OCI-LY1 (cell line): ENCODE measurements at regions not wholly inside any gene's neighbourhood (a gene's known extent, or its start where the extent isn't known, plus 50 kb on each side); places are given as distances from the start of the nearest gene placed in this dataset.

Experiments used
- H2AFZ ChIP-seq: fragments of 200-600 bp; sonication (generic), shearing (Covaris generic); 2 replicates; pipeline ENCODE4 v1.6.0; 2014; ENCODE audit warnings: antibody characterized with exemption, mild to moderate bottlenecking, low read length
- H3F3A ChIP-seq: fragments of 200-600 bp; sonication (generic), shearing (Covaris generic); 2 replicates; pipeline ENCODE4 v1.6.0; 2014; ENCODE audit warnings: mild to moderate bottlenecking, antibody characterized with exemption, low read length, moderate library complexity; ENCODE audit not compliant: insufficient read depth
- H3K27ac ChIP-seq: fragments of 200-600 bp; sonication (generic); 2 replicates; pipeline ENCODE4 v1.5.1; 2014; ENCODE audit warnings: low read length, mixed run types, mild to moderate bottlenecking, low read depth; ENCODE audit not compliant: poor library complexity, severe bottlenecking
- H3K27me3 ChIP-seq: fragments of 200-600 bp; sonication (generic); 2 replicates; pipeline ENCODE4 v1.6.0; 2014; ENCODE audit warnings: antibody characterized with exemption, mild to moderate bottlenecking, low read length, moderate library complexity; ENCODE audit not compliant: insufficient read depth
- H3K36me3 ChIP-seq: fragments of 200-600 bp; sonication (generic); 2 replicates; pipeline ENCODE4 v1.6.1; 2014; ENCODE audit warnings: mild to moderate bottlenecking, antibody characterized with exemption, low read length, moderate library complexity, mixed read lengths; ENCODE audit not compliant: insufficient read depth
- H3K4me1 ChIP-seq: fragments of 200-600 bp; sonication (generic); 2 replicates; pipeline ENCODE4 v1.5.1; 2014; ENCODE audit warnings: mild to moderate bottlenecking, low read length, moderate library complexity; ENCODE audit not compliant: insufficient read depth, severe bottlenecking
- H3K4me2 ChIP-seq: fragments of 200-600 bp; sonication (generic), shearing (Covaris generic); 2 replicates; pipeline ENCODE4 v1.6.1; 2014; ENCODE audit warnings: low read length
- H3K4me3 ChIP-seq: fragments of 200-600 bp; sonication (generic); 2 replicates; pipeline ENCODE4 v1.5.1; 2014; ENCODE audit warnings: low read length, low read depth, mild to moderate bottlenecking, mixed read lengths; ENCODE audit not compliant: poor library complexity, severe bottlenecking
- H3K79me2 ChIP-seq: fragments of 200-600 bp; shearing (Covaris generic); 2 replicates; pipeline ENCODE4 v1.6.1; 2016; ENCODE audit warnings: mixed run types, low read length, mixed read lengths; ENCODE audit not compliant: insufficient read depth
- H3K9ac ChIP-seq: fragments of 200-600 bp; sonication (generic), shearing (Covaris generic); 2 replicates; pipeline ENCODE4 v1.6.1; 2014; ENCODE audit warnings: mild to moderate bottlenecking, low read length, mixed read lengths
- H3K9me2 ChIP-seq: fragments of 200-600 bp; sonication (generic), shearing (Covaris generic); 2 replicates; pipeline ENCODE4 v1.6.1; 2014; ENCODE audit warnings: low read depth, mild to moderate bottlenecking, low read length, mixed read lengths
- H3K9me3 ChIP-seq: fragments of 200-600 bp; shearing (Covaris generic); 2 replicates; pipeline ENCODE4 v1.6.1; 2014; ENCODE audit warnings: low read length, mixed read lengths
- H4K20me1 ChIP-seq: fragments of 200-600 bp; sonication (generic), shearing (Covaris generic); 2 replicates; pipeline ENCODE4 v1.6.0; 2016; ENCODE audit warnings: mild to moderate bottlenecking, low read length; ENCODE audit not compliant: insufficient read depth
- CTCF ChIP-seq: fragments of 200-600 bp; sonication (generic), shearing (Covaris generic); IDR thresholded peaks from 2 replicates; pipeline ENCODE4 v1.5.1; 2017; ENCODE audit warnings: mild to moderate bottlenecking, antibody characterized with exemption, low read length, moderate library complexity, mixed read lengths
- EZH2 ChIP-seq: fragments of 200-600 bp; sonication (generic), shearing (Covaris generic); IDR thresholded peaks from 2 replicates; pipeline ENCODE4 v1.8.0; 2017; ENCODE audit warnings: borderline replicate concordance, mixed run types, mild to moderate bottlenecking, antibody characterized with exemption, low read length, moderate library complexity, mixed read lengths

GRCh38 chr5:28369418-28369817 is 1331.0 kb upstream of the CDH9 start:
- H4K20me1 ChIP-seq: no peaks in the 10 kb centered on the region
- no peaks in the 10 kb centered on the region for H3K27me3 ChIP-seq
- no peak overlapping the region for H3K4me3 ChIP-seq
- TF ChIP-seq EZH2 (no peak), CTCF (no peak)
- H3K9me2 ChIP-seq: no peaks in the 10 kb centered on the region; the same call in 1 of the 2 replicates
- H3K27ac ChIP-seq: no peak overlapping the region
- H2AFZ ChIP-seq: no peak overlapping the region
- no peaks in the 10 kb centered on the region for H3K36me3 ChIP-seq
- H3K9me3 ChIP-seq: no peaks in the 10 kb centered on the region
- no peak overlapping the region for H3K9ac ChIP-seq
- no peaks in the 10 kb centered on the region for H3K4me1 ChIP-seq
- no peaks in the 10 kb centered on the region for H3F3A ChIP-seq
- H3K4me2 ChIP-seq: no peak overlapping the region
- H3K79me2 ChIP-seq: no peaks in the 10 kb centered on the region

- Histone ChIP-seq H3K27ac (no peak overlapping the region), H3K4me2 (no peak overlapping the region), H3K36me3 (no peaks in the 10 kb centered on the region), H3K4me1 (no peaks in the 10 kb centered on the region), H3K9me2 (no peaks in the 10 kb centered on the region), H2AFZ (no peak overlapping the region), H3K4me3 (no peak overlapping the region), H3K9me3 (peaks cover 3% of the 10 kb centered on the region; the same call in 1 of the 2 replicates), H3K9ac (no peak overlapping the region), H3K79me2 (no peaks in the 10 kb centered on the region), H4K20me1 (no peaks in the 10 kb centered on the region), H3K27me3 (no peaks in the 10 kb centered on the region), H3F3A (no peaks in the 10 kb centered on the region)
- TF ChIP-seq CTCF (no peak), EZH2 (no peak)
Observed at GRCh38 chr5:28355831-28356230, 1317.4 kb upstream of the CDH9 start.

- H3K27ac ChIP-seq: no peak overlapping the region
- peaks cover 3% of the 10 kb centered on the region; the same call in 1 of the 2 replicates for H3K9me3 ChIP-seq
- no peaks in the 10 kb centered on the region for H3K4me1 ChIP-seq
- H4K20me1 ChIP-seq: no peaks in the 10 kb centered on the region
- H3K9ac ChIP-seq: no peak overlapping the region
- no peak for TF ChIP-seq CTCF
- no peak for TF ChIP-seq EZH2
- no peaks in the 10 kb centered on the region for H3K79me2 ChIP-seq
- no peak overlapping the region for H2AFZ ChIP-seq
- no peaks in the 10 kb centered on the region for H3F3A ChIP-seq
- H3K4me2 ChIP-seq: no peak overlapping the region
- no peaks in the 10 kb centered on the region for H3K9me2 ChIP-seq
- H3K36me3 ChIP-seq: no peaks in the 10 kb centered on the region
- H3K27me3 ChIP-seq: no peaks in the 10 kb centered on the region
- no peak overlapping the region for H3K4me3 ChIP-seq
Observed at GRCh38 chr5:28346696-28347095, 1308.3 kb upstream of the CDH9 start.
